Spinal cord (tissue), 9 donors: ENCODE measurements at regions not wholly inside any gene's neighbourhood (a gene's known extent, or its start where the extent isn't known, plus 50 kb on each side); places are given as distances from the start of the nearest gene placed in this dataset.

Experiments used
- DNase-seq, 6 donors: peaks; one replicate each; pipeline versions ENCODE4 v3.0.0 to v3.0.0-alpha.2; 2013 to 2015; ENCODE audit warnings: low spot score in 6 of 6, low read depth in 4 of 6
- H3K27ac ChIP-seq: one replicate; pipeline ENCODE4 v1.5.1; 2013; ENCODE audit warnings: low read depth, low read length, control low read depth
- H3K27me3 ChIP-seq: one replicate; pipeline ENCODE4 v1.6.1; 2013; ENCODE audit warnings: low read length; ENCODE audit not compliant: control insufficient read depth, insufficient read depth
- H3K36me3 ChIP-seq: one replicate; pipeline ENCODE4 v1.6.1; 2013; ENCODE audit warnings: low read length; ENCODE audit not compliant: control insufficient read depth, insufficient read depth
- H3K4me1 ChIP-seq: one replicate; pipeline ENCODE4 v1.6.1; 2013; ENCODE audit warnings: low read length; ENCODE audit not compliant: control insufficient read depth, insufficient read depth
- H3K4me3 ChIP-seq: one replicate; pipeline ENCODE4 v1.5.1; 2013; ENCODE audit warnings: low read depth, low read length, control low read depth
- H3K9me3 ChIP-seq: one replicate; pipeline ENCODE4 v1.6.1; 2013; ENCODE audit warnings: low read length; ENCODE audit not compliant: control insufficient read depth, insufficient read depth
- WGBS: methylation state at CpG from one replicate; pipeline ENCODE4 v1.1.5; 2013; ENCODE audit warnings: missing lambda C conversion rate; ENCODE audit not compliant: insufficient coverage; 5-methylcytosine and 5-hydroxymethylcytosine counted together
- donor health status: healthy.

- Histone ChIP-seq H3K36me3 (no peaks in the 10 kb centered on the region), H3K4me3 (no peak overlapping the region), H3K27me3 (no peaks in the 10 kb centered on the region), H3K4me1 (no peaks in the 10 kb centered on the region), H3K9me3 (no peaks in the 10 kb centered on the region), H3K27ac (no peak overlapping the region)
- peak in 2 of 6 donors; percentile 24 to 36 for DNase-seq
- 0% methylated on average over 3 of the region's 10 CpGs for WGBS
These were observed 416.2 kb upstream of the PRKX start for GRCh38 chrX:4129626-4130025.

GRCh38 chrX:4118666-4119530 lies 405.4 kb upstream of the PRKX start:
- H3K36me3 ChIP-seq, result no peaks in the 10 kb centered on the region
- DNase-seq, result no peak
- no peaks in the 10 kb centered on the region for H3K27me3 ChIP-seq
- no peak overlapping the region for H3K27ac ChIP-seq
- 96% methylated on average over 3 of the region's 8 CpGs for WGBS
- no peak overlapping the region for H3K4me3 ChIP-seq
- no peaks in the 10 kb centered on the region for H3K9me3 ChIP-seq
- no peaks in the 10 kb centered on the region for H3K4me1 ChIP-seq

- H3K4me3 ChIP-seq, result no peak overlapping the region
- H3K27ac ChIP-seq, result no peak overlapping the region
- DNase-seq, result no peak
- no peaks in the 10 kb centered on the region for H3K4me1 ChIP-seq
- H3K9me3 ChIP-seq, result peaks cover 2% of the 10 kb centered on the region
- H3K27me3 ChIP-seq, result no peaks in the 10 kb centered on the region
- H3K36me3 ChIP-seq, result no peaks in the 10 kb centered on the region
- no CpG with 5 or more reads among the region's 2 CpGs for WGBS
These were observed 397.5 kb upstream of the PRKX start for GRCh38 chrX:4110964-4111363.

GRCh38 chrX:4094926-4095325 lies 381.5 kb upstream of the PRKX start:
- WGBS, result 33% methylated on average over 1 of the region's 6 CpGs
- no peaks in the 10 kb centered on the region for H3K9me3 ChIP-seq
- H3K36me3 ChIP-seq, result no peaks in the 10 kb centered on the region
- no peak for DNase-seq
- no peaks in the 10 kb centered on the region for H3K4me1 ChIP-seq
- H3K27me3 ChIP-seq, result no peaks in the 10 kb centered on the region
- H3K27ac ChIP-seq, result no peak overlapping the region
- H3K4me3 ChIP-seq, result no peak overlapping the region

GRCh38 chrX:4091046-4091760 lies 377.8 kb upstream of the PRKX start:
- Histone ChIP-seq H3K27me3 (no peaks in the 10 kb centered on the region), H3K9me3 (no peaks in the 10 kb centered on the region), H3K27ac (no peak overlapping the region), H3K36me3 (no peaks in the 10 kb centered on the region), H3K4me1 (no peaks in the 10 kb centered on the region), H3K4me3 (no peak overlapping the region)
- WGBS, result no CpG with 5 or more reads among the region's 6 CpGs
- no peak for DNase-seq

- peak in 1 of 6 donors; percentile 6 for DNase-seq
- H3K4me3 ChIP-seq, result no peak overlapping the region
- WGBS, result no CpG with 5 or more reads among the region's 2 CpGs
- no peaks in the 10 kb centered on the region for H3K4me1 ChIP-seq
- H3K9me3 ChIP-seq, result no peaks in the 10 kb centered on the region
- no peaks in the 10 kb centered on the region for H3K27me3 ChIP-seq
- H3K36me3 ChIP-seq, result no peaks in the 10 kb centered on the region
- H3K27ac ChIP-seq, result no peak overlapping the region
These were observed 346.4 kb upstream of the PRKX start for GRCh38 chrX:4059893-4060292.

GRCh38 chrX:4043951-4044350 lies 330.5 kb upstream of the PRKX start:
- peak in 2 of 6 donors; percentile 2 to 4 for DNase-seq
- H3K4me3 ChIP-seq, result no peak overlapping the region
- H3K27me3 ChIP-seq, result no peaks in the 10 kb centered on the region
- H3K4me1 ChIP-seq, result no peaks in the 10 kb centered on the region
- no peaks in the 10 kb centered on the region for H3K36me3 ChIP-seq
- WGBS, result 53% methylated on average over 6 of the region's 6 CpGs
- H3K27ac ChIP-seq, result no peak overlapping the region
- H3K9me3 ChIP-seq, result peaks cover 3% of the 10 kb centered on the region

- no CpG with 5 or more reads among the region's 2 CpGs for WGBS
- no peak for DNase-seq
- Histone ChIP-seq H3K27ac (no peak overlapping the region), H3K9me3 (no peaks in the 10 kb centered on the region), H3K27me3 (no peaks in the 10 kb centered on the region), H3K36me3 (no peaks in the 10 kb centered on the region), H3K4me1 (no peaks in the 10 kb centered on the region), H3K4me3 (no peak overlapping the region)
These were observed 322.4 kb upstream of the PRKX start for GRCh38 chrX:4035874-4036273.

- H3K4me1 ChIP-seq, result no peaks in the 10 kb centered on the region
- no peaks in the 10 kb centered on the region for H3K9me3 ChIP-seq
- no peaks in the 10 kb centered on the region for H3K27me3 ChIP-seq
- H3K36me3 ChIP-seq, result no peaks in the 10 kb centered on the region
- H3K27ac ChIP-seq, result no peak overlapping the region
- DNase-seq, result peak in 3 of 6 donors; percentile 14 to 69 (median 55)
- 18% methylated on average over 2 of the region's 7 CpGs for WGBS
- H3K4me3 ChIP-seq, result no peak overlapping the region
These were observed 314.7 kb upstream of the PRKX start for GRCh38 chrX:4028151-4028550.

- no peaks in the 10 kb centered on the region for H3K36me3 ChIP-seq
- DNase-seq, result peak in 2 of 6 donors; percentile 9 to 55
- H3K4me1 ChIP-seq, result no peaks in the 10 kb centered on the region
- H3K27me3 ChIP-seq, result no peaks in the 10 kb centered on the region
- H3K9me3 ChIP-seq, result no peaks in the 10 kb centered on the region
- no peak overlapping the region for H3K27ac ChIP-seq
- H3K4me3 ChIP-seq, result no peak overlapping the region
- WGBS, result 57% methylated on average over 1 of the region's 5 CpGs
These were observed 291.8 kb upstream of the PRKX start for GRCh38 chrX:4005281-4005680.
